Kidney (tissue), 13 donors: ENCODE measurements at regions not wholly inside any gene's neighbourhood (a gene's known extent, or its start where the extent isn't known, plus 50 kb on each side); places are given as distances from the start of the nearest gene placed in this dataset.

Source experiments
- DNase-seq, 5 donors: peaks; one replicate each; pipeline ENCODE4 v3.0.0-alpha.2; 2013 to 2020
- FAIRE-seq: peaks from 2 replicates; lab custom pipeline; 2012; peaks lifted over from hg19 to GRCh38; lab: Jason Lieb, UNC
- H3K27ac ChIP-seq, 2 donors: one replicate each; pipeline ENCODE4 v1.7.0; 2013; ENCODE audit warnings: low read depth in 2 of 2, low read length in 2 of 2, inconsistent platforms in 1 of 2
- H3K27me3 ChIP-seq: one replicate; pipeline ENCODE4 v1.7.1; 2013; ENCODE audit warnings: low read length, inconsistent platforms; ENCODE audit not compliant: control insufficient read depth, insufficient read depth
- H3K36me3 ChIP-seq, 3 donors: one replicate each; pipeline versions ENCODE4 v1.7.0 to v1.7.1; 2013; ENCODE audit warnings: low read length in 3 of 3, control low read depth in 1 of 3, inconsistent platforms in 1 of 3; ENCODE audit not compliant: insufficient read depth in 3 of 3, control insufficient read depth in 2 of 3
- H3K4me1 ChIP-seq, 3 donors: one replicate each; pipeline versions ENCODE4 v1.7.0 to v1.7.1; 2013; ENCODE audit warnings: low read length in 3 of 3, inconsistent platforms in 1 of 3, low read depth in 1 of 3; ENCODE audit not compliant: control insufficient read depth in 2 of 3, insufficient read depth in 2 of 3
- H3K4me3 ChIP-seq, 3 donors: one replicate each; pipeline versions ENCODE4 v1.7.0 to v1.8.1; 2013; ENCODE audit warnings: low read length in 3 of 3, control low read depth in 1 of 3, inconsistent platforms in 1 of 3
- H3K9ac ChIP-seq, 3 donors: one replicate each; pipeline versions ENCODE4 v1.7.0 to v1.7.1; 2013; ENCODE audit warnings: low read length in 3 of 3, control low read depth in 1 of 3, inconsistent platforms in 1 of 3
- H3K9me3 ChIP-seq, 3 donors: one replicate each; pipeline versions ENCODE4 v1.7.0 to v1.7.1; 2013; ENCODE audit warnings: low read length in 3 of 3, control low read depth in 1 of 3, inconsistent platforms in 1 of 3; ENCODE audit not compliant: control insufficient read depth in 2 of 3, insufficient read depth in 1 of 3
- CTCF ChIP-seq: IDR thresholded peaks from 3 replicates; pipeline ENCODE4 v1.5.1; 2012; ENCODE audit warnings: mild to moderate bottlenecking, moderate library complexity, borderline replicate concordance; ENCODE audit not compliant: insufficient read depth; ENCODE audit errors: extremely low read depth
- intact Hi-C: fragments of 100-400 bp; cut with DNase I; formaldehyde crosslinking; loops from one replicate; pipeline ENCODE4 v1.11.1; 2022
- donor health status: control.
- donor health status: control.
- donor health status: control.
- donor health status: control.
- donor health status: control.
- donor health status: DM: yes; HTN: yes; CAD: no.
- donor health status: Normal renal cell carcinoma (clear cell type).

GRCh38 chr13:50456111-50456510 is 387.4 kb downstream of the DLEU7 start:
- intact Hi-C loops: no loop called here
- no peaks in the 10 kb centered on the region for H3K9me3 ChIP-seq
- H3K36me3 ChIP-seq: no peaks in the 10 kb centered on the region
- H3K4me1 ChIP-seq: peaks cover 0 to 4% (median 2%) of the 10 kb centered on the region in 3 donors
- no peak for TF ChIP-seq CTCF
- H3K4me3 ChIP-seq: no peak overlapping the region
- FAIRE-seq (no peak), DNase-seq (no peak)
- H3K27me3 ChIP-seq: no peaks in the 10 kb centered on the region
- no peak overlapping the region for H3K27ac ChIP-seq
- H3K9ac ChIP-seq: no peak overlapping the region

DNA sequence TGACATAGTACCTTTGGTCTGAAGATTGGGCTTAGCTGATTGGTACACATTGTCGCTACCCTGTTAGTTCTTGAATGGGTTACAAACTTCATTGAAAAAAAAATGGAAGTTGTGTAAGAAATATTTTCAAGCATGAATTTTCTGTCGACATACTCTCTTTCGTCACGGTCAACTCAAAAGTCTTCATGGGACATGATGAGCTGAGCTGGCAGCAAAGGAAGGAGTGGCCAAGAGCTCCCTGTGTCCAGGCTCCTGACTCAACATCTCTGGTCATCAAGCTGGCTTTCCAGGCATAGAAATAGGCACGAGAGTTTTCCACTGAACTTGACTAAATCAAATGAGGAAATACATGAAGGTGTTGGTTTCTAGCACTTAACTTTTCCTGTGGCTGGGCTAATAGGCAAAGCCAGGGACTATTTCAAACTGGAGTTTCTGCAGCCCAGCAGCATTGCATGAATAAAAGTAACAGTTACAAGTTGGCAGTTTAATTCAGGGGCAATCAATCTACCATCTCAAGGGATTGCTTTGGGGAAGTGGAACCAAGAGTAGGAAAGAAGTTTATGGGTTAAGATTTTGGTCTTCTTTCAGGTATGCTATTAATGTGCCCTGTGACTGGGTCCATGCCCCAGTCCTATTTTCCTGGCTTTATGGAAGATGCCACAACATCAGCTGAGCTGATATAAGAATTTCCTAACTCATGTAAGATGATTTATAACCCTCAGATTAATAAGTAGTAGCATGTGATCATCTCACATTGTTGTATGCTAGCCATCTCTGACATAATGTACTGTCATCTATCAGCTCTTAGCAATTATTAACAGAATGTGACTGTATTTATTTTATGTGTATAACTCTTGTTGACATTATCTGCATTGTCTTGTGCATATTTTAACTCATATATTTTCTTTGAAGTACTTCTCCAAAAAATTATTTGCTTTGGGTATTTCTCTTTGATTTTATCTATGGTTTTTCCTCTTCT is 385.8 kb downstream of the DLEU7 start:
- Histone ChIP-seq H3K27me3 (no peaks in the 10 kb centered on the region), H3K27ac (no peak overlapping the region), H3K36me3 (no peaks in the 10 kb centered on the region), H3K9me3 (no peaks in the 10 kb centered on the region), H3K9ac (no peak overlapping the region), H3K4me1 (peaks cover 0 to 2% (median 0%) of the 10 kb centered on the region in 3 donors), H3K4me3 (no peak overlapping the region)
- no peak for FAIRE-seq
- no peak for DNase-seq
- no peak for TF ChIP-seq CTCF
- intact Hi-C loops: no loop called here

DNA sequence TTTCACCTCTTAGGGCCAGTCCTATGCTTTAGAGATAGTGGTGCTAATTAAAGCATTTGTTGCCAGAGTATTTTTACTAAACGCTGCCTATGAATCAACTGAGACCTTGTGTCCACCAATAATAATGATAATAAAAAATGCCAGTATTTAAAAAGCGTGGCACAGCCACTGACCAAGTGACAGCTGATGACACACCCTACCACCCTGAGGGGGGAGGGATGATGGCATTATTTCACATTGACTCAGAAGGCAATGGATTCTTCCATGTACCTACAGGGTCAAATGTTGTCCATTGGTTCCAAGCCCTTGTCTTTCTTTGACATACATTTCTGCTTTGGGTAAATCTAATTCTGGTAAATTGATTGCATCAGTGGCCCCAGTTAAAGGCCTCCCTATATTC is 384.4 kb downstream of the DLEU7 start:
- TF ChIP-seq CTCF: no peak
- H3K27me3 ChIP-seq: no peaks in the 10 kb centered on the region
- no peak overlapping the region for H3K4me3 ChIP-seq
- no peaks in the 10 kb centered on the region for H3K9me3 ChIP-seq
- no peak overlapping the region for H3K27ac ChIP-seq
- DNase-seq (no peak), FAIRE-seq (no peak)
- H3K9ac ChIP-seq: no peak overlapping the region
- intact Hi-C loops: no loop called here
- H3K4me1 ChIP-seq: no peaks in the 10 kb centered on the region
- H3K36me3 ChIP-seq: no peaks in the 10 kb centered on the region
